ENCODE measurements at regions not wholly inside any gene's neighbourhood (a gene's known extent, or its start where the extent isn't known, plus 50 kb on each side); places are given as distances from the start of the nearest gene placed in this dataset. TPM values are rescaled to one million over a fixed set of nuclear protein-coding genes. Genes with fewer than 3 reads are reported as not detected.

Small RNAs in the stretch of these regions (microRNA-seq; reads per million reads assigned to microRNA genes)
- gene MIR4704 (not detected), gene MIR548X2 (not detected)

Measured in Right ventricle myocardium inferior (tissue), 1 donor.